Fibroblast of pulmonary artery (primary cell): ENCODE measurements at regions not wholly inside any gene's neighbourhood (a gene's known extent, or its start where the extent isn't known, plus 50 kb on each side); places are given as distances from the start of the nearest gene placed in this dataset.

Source experiments
- DNase-seq: peaks from one replicate; pipeline ENCODE4 v3.0.0-alpha.2; 2010; ENCODE audit warnings: low read depth
- H3K4me3 ChIP-seq: replicated peaks from 2 replicates; pipeline ENCODE4 v1.5.1; 2011; ENCODE audit warnings: low read depth, mild to moderate bottlenecking, control low read depth, low read length, moderate library complexity
- TF ChIP-seq, protein P1 (sequence below): IDR thresholded peaks from 2 replicates; pipeline ENCODE4 v1.5.1; 2011; ENCODE audit warnings: mild to moderate bottlenecking, control low read depth, low read length, inconsistent platforms; ENCODE audit errors: missing control alignments

DNA sequence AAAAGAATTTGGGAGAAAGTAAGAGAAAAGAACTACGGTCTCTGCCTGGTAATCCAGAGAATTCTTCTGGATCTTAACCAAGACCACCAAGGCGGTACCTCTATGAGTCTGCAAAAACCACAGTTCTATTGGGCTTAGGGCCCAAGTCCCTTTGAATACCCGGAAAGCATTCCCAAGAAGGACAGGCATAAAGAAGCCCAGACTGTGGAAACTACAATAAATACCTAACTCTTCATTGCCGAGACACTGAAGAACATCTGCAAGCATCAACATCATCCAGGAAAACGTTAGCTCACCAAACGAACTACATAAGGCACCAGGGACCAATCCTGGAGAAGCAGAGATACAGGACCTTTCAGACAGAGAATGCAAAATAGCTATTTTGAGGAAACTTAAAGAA lies 162.3 kb upstream of the TMC3 start:
- H3K4me3 ChIP-seq = no peak overlapping the region
- TF ChIP-seq, protein P1, sequence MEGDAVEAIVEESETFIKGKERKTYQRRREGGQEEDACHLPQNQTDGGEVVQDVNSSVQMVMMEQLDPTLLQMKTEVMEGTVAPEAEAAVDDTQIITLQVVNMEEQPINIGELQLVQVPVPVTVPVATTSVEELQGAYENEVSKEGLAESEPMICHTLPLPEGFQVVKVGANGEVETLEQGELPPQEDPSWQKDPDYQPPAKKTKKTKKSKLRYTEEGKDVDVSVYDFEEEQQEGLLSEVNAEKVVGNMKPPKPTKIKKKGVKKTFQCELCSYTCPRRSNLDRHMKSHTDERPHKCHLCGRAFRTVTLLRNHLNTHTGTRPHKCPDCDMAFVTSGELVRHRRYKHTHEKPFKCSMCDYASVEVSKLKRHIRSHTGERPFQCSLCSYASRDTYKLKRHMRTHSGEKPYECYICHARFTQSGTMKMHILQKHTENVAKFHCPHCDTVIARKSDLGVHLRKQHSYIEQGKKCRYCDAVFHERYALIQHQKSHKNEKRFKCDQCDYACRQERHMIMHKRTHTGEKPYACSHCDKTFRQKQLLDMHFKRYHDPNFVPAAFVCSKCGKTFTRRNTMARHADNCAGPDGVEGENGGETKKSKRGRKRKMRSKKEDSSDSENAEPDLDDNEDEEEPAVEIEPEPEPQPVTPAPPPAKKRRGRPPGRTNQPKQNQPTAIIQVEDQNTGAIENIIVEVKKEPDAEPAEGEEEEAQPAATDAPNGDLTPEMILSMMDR = no peak
- no peak for DNase-seq

DNA sequence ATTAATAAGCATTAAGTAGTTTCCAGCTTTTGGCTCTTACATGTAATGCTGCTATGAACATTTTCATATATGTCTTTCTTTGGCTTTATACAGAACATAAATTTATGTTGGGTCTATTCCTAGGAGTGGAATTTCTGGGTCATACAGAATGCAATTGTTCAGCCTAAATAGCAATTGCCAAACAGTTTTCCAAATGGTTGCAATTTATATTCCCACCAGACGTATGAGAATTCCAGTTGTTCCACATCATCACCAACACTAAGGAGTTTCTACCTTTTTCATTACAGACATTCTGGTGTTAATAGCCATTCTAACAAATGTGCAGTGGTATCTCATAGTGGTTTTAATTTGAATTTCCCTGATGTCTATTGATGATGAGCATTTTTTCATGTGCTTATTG lies 160.1 kb upstream of the TMC3 start:
- H3K4me3 ChIP-seq = no peak overlapping the region
- DNase-seq = no peak
- TF ChIP-seq, protein P1 = no peak

DNA sequence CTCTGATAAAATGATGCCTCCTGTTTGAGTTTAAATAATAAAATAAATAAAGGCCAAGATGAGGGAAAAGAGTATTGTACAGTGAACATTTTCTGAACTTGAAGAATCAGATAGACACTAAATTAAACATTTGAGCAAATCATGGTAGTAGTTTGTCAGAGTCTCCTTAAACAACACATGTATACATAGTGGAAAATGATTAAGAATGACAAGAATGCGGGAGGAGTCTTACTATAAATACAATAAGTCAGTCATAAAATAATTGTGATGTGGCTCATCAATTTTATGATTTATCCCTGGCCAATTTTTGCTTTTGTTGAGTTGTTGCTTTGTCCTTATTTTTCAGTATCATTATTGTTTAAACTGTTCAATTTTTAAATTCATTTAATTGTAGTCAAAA lies 158.0 kb upstream of the TMC3 start:
- TF ChIP-seq, protein P1 = no peak
- no peak for DNase-seq
- no peak overlapping the region for H3K4me3 ChIP-seq

DNA sequence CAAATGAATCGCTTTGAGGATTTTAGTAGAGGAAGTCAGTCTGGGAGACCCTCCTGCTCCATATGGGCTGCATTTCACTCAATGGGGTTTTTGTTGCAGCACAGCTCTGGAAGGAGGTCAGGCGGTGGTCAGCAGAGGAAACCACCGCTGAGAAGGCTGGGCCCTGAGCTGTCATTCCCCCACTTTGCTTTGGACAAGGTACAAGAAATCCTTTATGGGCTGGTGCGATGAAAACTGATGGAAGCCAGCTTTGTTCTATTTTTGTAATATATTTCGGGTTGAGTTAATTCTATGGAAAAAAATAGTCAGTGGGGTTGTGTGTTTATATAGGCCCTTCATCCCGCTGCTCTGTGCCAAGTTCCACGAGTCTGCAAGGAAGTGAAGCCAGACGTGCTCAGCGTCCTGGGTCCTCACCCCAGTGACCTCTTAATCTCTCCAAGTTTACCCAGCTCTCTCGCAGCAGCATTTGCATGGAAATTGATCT lies 157.1 kb upstream of the TMC3 start:
- TF ChIP-seq, protein P1 = no peak
- no peak for DNase-seq
- no peak overlapping the region for H3K4me3 ChIP-seq

DNA sequence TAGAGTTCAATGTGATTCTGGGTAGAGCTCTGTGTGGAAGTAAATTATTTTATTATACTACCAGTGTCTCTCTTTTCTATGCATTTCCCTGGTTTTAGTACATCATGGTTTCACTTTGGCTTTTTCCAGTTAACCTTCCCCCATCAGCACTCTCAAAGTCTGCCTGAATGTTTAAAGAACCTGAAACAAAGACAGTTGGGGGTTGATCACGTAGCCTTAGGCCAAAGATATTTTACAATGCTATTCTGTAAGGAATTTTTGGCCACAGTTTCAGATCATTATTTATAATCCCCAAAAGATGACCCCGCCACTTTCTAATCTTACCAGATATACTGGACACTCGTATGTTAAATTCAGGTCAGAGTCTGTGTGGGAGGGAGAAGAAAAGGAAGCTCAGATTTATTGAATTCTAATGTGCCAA lies 156.3 kb upstream of the TMC3 start:
- no peak overlapping the region for H3K4me3 ChIP-seq
- TF ChIP-seq, protein P1 = no peak
- DNase-seq = no peak

DNA sequence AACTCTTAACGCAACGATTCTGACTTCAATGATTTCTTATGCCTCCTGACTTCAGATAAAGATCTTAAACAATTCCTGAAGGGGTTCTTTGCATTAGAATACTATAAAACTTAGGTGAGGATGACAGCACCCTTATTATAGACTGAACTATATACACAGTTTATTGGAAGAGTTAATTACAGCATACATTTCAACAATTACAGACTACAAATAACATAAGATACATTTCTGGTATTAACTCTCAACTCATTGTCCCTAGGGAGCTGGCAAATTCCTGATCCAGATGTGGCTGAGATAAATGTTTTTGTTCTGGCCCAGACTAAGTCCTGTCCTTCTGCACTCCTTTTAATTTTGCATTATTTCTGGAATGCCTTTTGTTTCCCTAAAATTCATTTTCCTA lies 155.5 kb upstream of the TMC3 start:
- TF ChIP-seq, protein P1 = no peak
- H3K4me3 ChIP-seq = no peak overlapping the region
- no peak for DNase-seq

DNA sequence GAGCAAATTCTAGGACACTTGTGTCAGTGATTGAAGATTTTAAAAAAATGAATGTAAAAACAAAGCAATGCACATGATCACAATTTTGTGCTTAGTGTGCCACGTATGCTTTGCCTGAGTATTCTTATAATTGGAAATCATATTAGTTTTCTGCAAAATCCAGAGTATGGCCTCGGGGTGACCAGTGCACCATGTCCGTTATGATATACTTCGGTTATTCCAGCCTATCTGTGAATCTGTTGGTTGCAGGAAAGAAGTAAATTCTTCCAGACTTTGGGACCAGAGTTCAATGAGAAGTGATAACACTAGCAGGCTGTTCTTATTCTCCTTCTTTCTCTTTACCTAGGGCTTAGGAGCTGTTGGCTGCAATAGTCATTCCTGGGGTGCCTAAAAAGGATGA lies 152.0 kb upstream of the TMC3 start:
- DNase-seq = no peak
- H3K4me3 ChIP-seq = no peak overlapping the region
- TF ChIP-seq, protein P1 = no peak
